ENCODE measurements at regions not wholly inside any gene's neighbourhood (a gene's known extent, or its start where the extent isn't known, plus 50 kb on each side); places are given as distances from the start of the nearest gene placed in this dataset.

GRCh38 chr13:110822669-110822945 is 92.3 kb downstream of the ANKRD10 start:
- TF ChIP-seq, protein P1, sequence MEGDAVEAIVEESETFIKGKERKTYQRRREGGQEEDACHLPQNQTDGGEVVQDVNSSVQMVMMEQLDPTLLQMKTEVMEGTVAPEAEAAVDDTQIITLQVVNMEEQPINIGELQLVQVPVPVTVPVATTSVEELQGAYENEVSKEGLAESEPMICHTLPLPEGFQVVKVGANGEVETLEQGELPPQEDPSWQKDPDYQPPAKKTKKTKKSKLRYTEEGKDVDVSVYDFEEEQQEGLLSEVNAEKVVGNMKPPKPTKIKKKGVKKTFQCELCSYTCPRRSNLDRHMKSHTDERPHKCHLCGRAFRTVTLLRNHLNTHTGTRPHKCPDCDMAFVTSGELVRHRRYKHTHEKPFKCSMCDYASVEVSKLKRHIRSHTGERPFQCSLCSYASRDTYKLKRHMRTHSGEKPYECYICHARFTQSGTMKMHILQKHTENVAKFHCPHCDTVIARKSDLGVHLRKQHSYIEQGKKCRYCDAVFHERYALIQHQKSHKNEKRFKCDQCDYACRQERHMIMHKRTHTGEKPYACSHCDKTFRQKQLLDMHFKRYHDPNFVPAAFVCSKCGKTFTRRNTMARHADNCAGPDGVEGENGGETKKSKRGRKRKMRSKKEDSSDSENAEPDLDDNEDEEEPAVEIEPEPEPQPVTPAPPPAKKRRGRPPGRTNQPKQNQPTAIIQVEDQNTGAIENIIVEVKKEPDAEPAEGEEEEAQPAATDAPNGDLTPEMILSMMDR (IDR thresholded peaks at IDR 0.05; ENCODE audit: extremely low read depth, missing control alignments): no peak
- no peak for DNase-seq (ENCODE audit: low spot score)

DNA sequence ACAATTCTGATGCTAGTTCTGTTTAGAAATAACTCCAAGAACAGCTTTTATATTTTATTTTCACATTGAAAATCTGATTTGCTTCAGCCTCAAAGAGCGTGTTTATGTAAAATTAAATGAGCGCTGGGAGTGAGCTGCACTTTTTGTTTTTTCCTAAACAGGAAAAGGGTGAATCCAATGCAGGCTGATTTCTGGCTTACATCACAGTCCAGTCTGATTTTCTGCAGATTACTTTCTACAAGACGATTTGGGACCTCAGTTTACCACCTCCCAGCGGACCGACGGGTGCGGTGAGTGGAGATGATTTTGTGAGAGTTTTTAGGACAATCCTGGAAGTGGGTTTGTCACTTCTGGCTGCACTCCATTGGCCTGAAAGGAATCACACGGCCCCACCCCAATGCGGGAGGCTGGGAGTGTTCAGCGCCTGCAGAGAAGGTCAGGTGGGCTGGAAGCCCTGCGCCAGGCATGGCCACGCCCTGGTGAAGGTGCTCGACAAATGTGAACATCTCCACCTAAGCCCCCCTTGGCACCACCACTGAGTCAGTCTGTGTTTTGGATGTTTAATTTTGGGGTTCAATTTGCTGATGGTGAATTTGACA is 90.1 kb downstream of the ANKRD10 start:
- DNase-seq (ENCODE audit: low spot score): no peak
- TF ChIP-seq, protein P1 (IDR thresholded peaks at IDR 0.05; ENCODE audit: extremely low read depth, missing control alignments): no peak

GRCh38 chr13:110825516-110825915 is 89.4 kb downstream of the ANKRD10 start:
- TF ChIP-seq, protein P1 (IDR thresholded peaks at IDR 0.05; ENCODE audit: extremely low read depth, missing control alignments): no peak
- no peak for DNase-seq (ENCODE audit: low spot score)

DNA sequence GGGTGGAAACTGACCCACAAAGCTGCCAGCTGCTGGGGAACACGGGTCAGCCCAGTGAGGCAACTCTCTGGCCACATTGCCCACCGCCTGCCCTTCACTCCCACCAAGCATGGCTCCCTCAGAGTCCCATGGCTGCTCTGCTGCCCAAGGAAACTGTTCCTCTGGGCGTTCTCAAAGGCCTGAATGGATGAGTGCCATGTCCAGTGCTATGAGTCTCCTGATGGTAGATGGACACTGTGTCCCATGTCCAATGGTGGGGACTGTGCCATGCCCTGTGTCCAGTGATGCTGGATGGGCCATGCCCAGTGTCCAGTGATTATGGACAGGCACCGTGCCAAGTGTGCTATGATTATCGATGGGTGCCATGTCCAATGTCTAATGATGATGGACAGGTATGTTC is 88.8 kb downstream of the ANKRD10 start:
- TF ChIP-seq, protein P1 (IDR thresholded peaks at IDR 0.05; ENCODE audit: extremely low read depth, missing control alignments): no peak

DNA sequence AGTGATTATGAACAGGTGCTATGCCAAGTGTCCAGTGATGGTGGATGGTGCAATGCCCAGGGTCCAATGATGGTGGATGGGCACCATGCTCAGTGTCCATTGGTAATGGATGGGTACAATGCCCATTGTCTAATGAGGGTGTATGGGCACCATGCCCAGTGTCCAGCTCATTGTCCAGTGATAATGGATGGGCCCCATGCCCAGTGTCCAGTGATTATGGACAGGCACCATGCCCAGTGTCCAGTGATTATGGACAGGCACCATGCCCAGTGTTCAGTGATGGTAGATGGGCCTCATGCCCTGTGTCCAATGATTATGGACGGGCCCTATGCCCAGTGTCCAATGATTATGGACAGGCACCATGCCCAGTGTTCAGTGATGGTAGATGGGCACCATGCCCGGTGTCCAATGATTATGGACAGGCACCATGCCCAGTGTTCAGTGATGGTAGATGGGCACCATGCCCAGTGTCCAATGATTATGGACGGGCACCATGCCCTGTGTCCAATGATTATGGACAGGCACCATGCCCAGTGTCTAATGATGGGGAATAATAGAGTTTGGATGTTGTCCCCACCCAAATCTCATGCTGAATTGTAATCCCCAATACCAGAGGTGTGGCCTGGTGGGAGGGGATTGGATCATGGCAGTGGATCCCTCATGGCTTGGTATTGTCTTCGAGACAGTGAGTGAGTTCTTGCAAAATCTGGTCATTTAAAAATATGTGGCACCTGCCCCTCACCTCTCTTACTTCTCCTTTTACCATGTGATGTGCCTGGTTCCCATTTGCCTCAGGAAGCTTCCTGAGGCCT is 87.8 kb downstream of the ANKRD10 start:
- TF ChIP-seq, protein P1 (IDR thresholded peaks at IDR 0.05; ENCODE audit: extremely low read depth, missing control alignments): no peak
- no peak for DNase-seq (ENCODE audit: low spot score)

More for the DNA sequence above, 88.8 kb downstream of the ANKRD10 start:
- DNase-seq (ENCODE audit: low spot score): no peak

Data from GM20000 (cell line).